NCI-H774 (cell line): ENCODE measurements at regions not wholly inside any gene's neighbourhood (a gene's known extent, or its start where the extent isn't known, plus 50 kb on each side); places are given as distances from the start of the nearest gene placed in this dataset.
A peak's percentile ranks its signal among the peaks of the same experiment; 100 is the strongest.
"Not testable (repeated sequence)": the region's sequence is repeated elsewhere in the genome, so short reads cannot be mapped to it uniquely, and the experiment has no call there.

Experiments
- DNase-seq: peaks from one replicate; lab custom pipeline; 2025; lab: John Stamatoyannopoulos, UW

- DNase-seq: no peak
Measured at GRCh38 chr2:180540761-180541160, 439.6 kb upstream of the UBE2E3 start.

DNA sequence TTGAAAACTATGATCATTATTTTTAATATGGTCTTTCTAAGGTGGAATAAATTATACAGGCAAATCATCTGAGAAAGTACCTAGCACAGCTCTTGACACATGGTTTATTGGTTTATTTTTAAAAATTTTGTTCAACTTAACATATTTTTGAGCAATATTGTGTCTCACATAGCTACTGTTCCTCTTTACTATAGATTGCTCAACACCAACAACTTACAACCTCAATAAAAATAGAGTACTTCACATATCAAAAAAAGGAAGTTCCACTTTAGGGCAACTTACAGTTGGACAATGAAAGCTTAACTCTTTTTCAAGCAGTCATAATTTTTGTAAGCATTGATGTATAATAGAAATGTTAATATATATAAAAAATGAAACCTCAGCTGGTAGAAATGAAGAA lies 440.9 kb upstream of the UBE2E3 start:
- DNase-seq: no peak

DNA sequence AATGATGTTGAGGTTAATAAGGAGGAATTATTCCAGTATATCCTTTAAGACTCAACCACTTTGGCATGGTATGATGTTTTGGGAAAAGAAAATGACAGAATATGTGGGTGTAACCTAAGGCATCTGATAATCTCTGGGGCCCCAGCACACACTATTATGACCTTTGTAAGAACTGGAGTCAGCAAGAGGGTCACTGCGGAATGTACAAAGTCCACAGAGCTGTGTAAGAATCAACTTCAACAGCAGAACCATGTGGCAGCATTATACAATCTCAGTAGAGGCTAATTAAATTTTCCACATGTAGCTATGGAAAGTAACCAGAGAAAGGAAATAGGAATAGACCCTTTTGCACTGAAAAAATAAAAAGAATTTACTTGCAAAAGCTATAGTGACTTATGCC lies 445.1 kb upstream of the UBE2E3 start:
- no peak for DNase-seq

DNA sequence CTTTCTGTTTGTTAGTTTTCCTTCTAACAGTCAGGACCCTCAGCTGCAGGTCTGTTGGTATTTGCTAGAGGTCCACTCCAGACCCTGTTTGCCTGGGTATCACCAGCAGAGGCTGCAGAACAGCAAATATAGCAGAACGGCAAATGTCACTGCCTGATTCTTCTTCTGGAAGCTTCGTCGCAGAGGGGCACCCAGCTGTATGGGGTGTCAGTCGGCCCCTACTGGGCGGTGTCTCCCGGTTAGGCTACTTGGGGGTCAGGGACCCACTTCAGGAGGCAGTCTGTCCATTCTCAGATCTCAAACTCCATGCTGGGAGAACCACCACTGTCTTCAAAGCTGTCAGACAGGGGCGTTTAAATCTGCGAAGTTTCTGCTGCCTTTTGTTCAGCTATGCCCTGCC lies 448.6 kb upstream of the UBE2E3 start:
- not testable (repeated sequence) for DNase-seq

GRCh38 chr2:180524499-180524898 lies 455.9 kb upstream of the UBE2E3 start:
- no peak for DNase-seq

- DNase-seq: no peak
Measured at GRCh38 chr2:180523621-180524340, 456.6 kb upstream of the UBE2E3 start.

DNA sequence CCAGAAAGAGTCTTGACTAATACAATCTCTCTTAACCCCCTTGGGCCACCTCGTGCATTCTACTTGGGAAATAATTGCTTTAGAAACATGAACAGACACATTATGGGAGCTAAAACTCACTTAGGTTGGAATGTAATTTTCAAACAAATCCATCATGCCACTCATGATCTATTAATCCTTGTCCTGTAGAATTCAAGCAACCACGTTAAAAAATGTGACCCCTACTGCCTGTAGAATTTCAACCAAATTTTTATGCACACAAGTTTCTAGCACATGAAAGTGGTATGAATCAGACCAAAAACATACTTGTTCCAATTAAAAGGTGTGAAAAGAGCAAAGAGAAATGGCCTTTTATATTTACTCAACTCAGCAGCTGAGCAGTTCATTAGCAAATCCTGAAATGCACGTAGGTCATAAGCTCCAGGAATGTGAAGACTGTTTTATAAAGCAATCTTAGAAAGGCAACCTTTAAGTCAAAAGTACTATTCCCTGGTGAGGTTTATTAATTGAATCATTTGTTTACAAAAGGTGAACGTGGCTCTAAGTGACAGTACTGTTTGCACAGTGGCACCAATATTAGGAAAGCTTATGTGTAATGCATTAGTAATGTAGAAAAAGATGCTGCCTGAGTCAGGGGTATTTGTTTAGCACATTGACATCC lies 459.4 kb upstream of the UBE2E3 start:
- DNase-seq: peak; percentile 55

- peak; percentile 11 for DNase-seq
Measured at GRCh38 chr2:180520206-180520605, 460.2 kb upstream of the UBE2E3 start.

DNA sequence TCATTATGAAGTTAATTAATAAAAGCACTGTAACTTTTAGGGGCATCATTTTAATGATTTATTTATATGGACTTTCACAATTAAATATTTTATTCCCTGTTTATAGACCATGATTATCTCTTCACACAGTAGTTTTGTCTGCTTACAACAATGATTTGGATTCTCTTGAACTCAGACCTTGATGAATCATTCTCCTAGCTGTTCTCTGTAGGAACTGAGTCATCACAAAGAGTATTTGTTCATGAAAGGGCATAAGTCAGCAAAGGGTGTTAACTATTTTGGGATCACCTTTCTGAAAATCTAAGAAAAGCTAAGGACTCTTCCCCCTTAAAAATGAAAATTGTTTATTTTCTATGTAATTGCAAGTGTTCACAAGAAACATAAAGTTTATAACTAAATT lies 461.1 kb upstream of the UBE2E3 start:
- DNase-seq: no peak

- no peak for DNase-seq
Measured at GRCh38 chr2:180516232-180516631, 464.2 kb upstream of the UBE2E3 start.

DNA sequence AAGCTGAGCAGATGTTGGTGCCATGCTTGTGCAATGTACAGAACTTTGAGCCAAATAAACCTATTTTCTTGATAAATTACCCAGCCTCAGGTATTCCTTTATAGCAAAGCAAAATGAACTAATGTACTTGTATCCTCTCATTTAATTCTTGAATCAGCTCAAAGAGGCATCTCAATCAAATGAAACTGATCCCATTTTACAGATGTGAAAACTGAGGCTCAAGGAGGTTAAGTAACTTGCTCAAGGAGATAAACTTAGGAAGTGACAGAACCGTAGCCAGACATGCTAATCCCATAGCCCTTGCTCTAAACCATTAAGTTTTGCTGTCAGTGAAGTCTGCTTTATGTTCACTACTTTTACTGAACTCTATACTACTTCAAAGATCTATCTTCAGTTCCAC lies 467.0 kb upstream of the UBE2E3 start:
- DNase-seq: no peak

- no peak for DNase-seq
Measured at GRCh38 chr2:180508458-180508857, 471.9 kb upstream of the UBE2E3 start.

- DNase-seq: no peak
Measured at GRCh38 chr2:180507028-180507427, 473.4 kb upstream of the UBE2E3 start.

- DNase-seq: no peak
Measured at GRCh38 chr2:180505203-180505602, 475.2 kb upstream of the UBE2E3 start.

DNA sequence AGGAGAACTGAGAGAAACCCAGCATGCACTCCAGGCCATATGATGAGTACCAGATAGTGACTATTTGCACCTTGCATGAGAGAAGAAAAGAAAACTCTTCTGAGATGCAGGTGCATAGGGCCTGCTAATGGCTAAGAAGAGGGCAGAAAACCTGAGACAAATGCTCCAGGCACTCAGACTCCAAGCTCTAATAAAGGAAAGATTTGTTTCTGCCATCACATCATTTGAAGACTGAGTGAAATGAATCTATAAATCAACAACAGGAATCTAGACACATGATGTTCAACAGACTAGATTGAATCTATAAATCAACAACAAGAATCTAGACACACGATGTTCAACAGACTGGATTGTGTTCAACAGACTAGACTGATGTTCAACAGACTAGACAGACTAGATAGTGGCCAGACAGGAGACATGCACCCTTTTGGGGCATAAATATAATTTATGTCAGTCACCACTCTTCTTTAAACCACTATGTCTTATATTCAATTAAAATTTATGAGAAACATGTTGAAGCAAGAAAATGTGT lies 482.7 kb upstream of the UBE2E3 start:
- no peak for DNase-seq

DNA sequence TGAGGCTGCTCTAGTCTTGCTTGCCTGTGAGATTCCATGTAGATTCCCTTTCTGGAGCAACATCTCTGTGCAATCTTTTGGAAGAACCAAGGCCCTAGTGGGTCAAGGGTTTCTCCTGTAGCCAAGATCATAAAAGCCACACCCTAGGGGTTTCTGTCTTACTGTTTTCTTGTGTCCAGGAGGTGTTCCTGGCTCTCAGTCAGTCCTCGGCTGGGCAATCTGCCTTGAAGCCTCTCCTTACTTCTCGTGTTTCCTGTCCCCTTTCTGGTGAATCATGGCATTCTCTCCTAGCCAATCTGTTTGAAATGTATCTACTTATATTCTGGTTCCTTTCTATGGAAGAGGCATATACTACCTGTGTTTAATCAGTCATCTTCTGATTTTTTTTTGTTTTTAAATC lies 484.8 kb upstream of the UBE2E3 start:
- DNase-seq: no peak

DNA sequence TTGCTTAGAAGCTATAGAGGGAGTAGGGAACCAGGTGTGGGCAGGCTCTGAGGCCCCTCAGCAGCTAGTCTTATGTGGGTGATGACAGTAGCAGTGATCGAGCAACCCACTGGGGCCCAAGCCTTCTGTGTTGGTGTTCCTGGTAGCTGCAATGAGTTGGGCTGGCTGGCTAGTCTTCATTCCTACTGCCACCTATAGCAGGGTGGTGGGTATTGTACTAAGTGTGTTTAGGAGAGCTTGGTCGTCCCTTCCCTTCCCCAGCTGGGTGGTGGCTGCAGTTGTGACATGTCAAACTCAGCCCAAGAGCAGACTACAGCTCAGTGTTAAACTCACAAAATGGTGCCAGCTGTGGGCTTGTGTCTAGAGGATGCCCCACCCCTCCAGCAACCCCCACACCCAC lies 486.1 kb upstream of the UBE2E3 start:
- no peak for DNase-seq

GRCh38 chr2:180482696-180483095 lies 475.6 kb upstream of the CWC22 start:
- DNase-seq: no peak

GRCh38 chr2:180481998-180482397 lies 474.9 kb upstream of the CWC22 start:
- no peak for DNase-seq

- no peak for DNase-seq
Measured at GRCh38 chr2:180478883-180479282, 471.8 kb upstream of the CWC22 start.

DNA sequence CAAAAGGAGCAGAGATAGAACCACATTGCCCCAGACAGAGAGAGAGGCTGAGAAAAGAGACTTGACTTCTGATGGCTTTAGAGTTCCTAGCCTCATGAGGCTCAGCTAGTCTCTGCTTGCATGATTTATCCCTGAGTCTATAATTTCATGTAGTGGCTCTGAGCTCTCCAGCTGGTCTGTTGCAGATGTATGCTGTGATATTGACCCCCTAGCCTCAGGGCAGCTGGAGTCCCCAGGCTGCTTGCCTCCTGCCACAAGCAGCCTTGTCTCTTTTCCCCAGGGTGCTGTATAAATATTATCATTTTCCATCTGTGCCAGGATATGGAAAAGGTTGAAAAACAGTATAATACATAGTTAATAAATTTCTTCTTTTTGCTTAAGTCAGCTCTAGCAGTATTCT lies 467.6 kb upstream of the CWC22 start:
- DNase-seq: no peak

GRCh38 chr2:180473456-180473855 lies 466.4 kb upstream of the CWC22 start:
- DNase-seq: no peak

- DNase-seq: no peak
Measured at GRCh38 chr2:180472133-180472532, 465.0 kb upstream of the CWC22 start.

- no peak for DNase-seq
Measured at GRCh38 chr2:180463608-180464007, 456.5 kb upstream of the CWC22 start.
